ENCODE measurements at regions not wholly inside any gene's neighbourhood (a gene's known extent, or its start where the extent isn't known, plus 50 kb on each side); places are given as distances from the start of the nearest gene placed in this dataset.
"Not testable (repeated sequence)": the region's sequence is repeated elsewhere in the genome, so short reads cannot be mapped to it uniquely, and the experiment has no call there.

DNA sequence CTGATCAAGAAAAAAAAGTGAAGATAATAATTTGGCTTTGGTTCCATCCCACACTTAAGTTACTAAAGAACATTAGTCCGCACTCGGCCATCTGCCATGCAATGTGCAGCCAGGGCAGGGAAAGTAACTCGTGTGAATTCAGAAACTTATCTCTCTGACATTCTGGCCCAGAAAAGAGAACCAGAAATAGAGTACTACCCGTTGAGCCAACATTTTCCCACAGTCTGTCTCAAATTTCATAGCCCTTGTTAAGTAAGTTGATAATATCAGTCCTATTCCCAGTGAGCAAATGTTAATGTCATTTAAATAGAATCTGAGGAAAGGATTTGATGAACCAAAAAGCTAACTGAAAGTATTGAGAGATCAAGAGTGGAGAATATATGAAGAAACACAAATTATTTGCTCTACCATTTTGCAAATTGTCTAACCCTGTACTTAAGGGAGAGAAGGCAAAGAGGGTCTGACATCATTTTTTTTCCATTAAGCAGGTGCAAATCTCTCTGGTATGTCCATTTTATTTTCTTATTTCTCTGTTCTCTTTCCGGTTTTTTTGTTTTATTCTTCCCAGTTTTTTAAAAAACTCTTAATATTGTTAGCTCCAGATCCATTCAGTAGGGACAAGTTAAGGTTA lies 156.3 kb downstream of the NDFIP2 start:
- no peak for DNase-seq

DNA sequence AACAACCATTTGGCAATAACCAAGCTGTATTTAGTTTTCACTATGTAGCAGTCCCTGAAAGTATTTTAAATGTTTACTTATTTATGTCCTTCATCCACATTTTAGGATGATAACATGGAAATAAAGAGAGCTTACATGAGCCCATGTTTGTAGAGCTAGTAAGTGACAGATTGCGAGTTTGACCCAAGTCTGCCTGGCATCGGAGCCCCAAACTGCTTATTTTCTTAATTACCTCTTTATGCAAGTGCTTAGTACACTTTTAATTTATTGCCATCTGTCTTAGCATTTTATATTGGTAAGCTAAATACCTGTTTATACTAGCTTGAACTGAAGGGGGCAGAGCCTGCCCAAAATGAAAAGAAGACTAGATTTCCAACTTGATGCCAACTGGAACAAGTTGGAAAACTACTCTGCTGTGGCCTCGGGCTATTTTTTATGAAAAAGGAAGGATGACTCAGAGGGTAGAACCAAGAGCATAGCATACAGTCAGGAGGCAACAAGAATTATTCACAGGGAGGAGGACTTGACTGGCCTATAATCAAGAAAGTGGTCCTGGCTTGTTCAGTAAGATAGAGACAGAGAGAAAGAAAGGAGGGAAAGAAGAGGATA lies 150.2 kb downstream of the NDFIP2 start:
- no peak for DNase-seq

DNA sequence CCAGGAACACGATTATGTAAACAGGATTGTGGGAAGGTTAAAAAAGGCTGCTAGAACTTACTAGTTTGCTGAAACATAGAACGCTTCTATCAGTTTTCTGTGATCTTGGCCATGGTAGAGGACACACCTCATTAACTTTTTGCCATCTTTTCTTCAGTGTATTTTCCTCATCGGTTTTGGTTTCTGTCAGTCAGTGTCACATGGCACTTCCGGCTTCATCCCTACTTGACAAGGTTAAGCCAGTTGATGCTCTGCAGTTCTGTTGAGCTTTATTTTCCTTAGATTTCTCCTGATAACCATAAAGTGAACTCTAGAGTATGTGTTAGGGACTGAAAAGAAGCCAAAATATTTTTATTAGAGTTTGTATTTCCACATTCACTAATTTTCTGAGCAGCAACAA lies 147.5 kb downstream of the NDFIP2 start:
- DNase-seq = no peak

GRCh38 chr13:79626924-79627323 lies 146.0 kb downstream of the NDFIP2 start:
- no peak for DNase-seq

- DNase-seq = no peak
These were observed 144.6 kb downstream of the NDFIP2 start for GRCh38 chr13:79625517-79625916.

DNA sequence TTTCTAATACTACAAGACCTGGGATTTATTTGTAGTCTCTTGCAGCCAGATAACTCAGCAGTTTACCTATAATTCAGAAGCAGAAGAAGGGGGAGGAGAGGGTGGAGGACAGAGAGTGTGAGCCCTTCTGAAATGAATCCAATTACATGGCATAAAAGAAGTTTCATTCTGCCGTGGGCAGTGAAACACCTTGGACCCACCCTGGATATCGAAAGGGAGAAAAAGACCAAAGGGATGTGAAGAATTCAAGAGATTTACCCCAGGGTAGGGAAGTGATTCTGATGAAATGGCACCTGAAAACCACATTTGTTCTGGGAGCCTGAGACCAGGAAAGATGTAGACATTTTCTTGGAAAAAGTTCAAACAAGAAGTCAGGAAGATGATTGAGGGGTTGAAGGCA lies 140.9 kb downstream of the NDFIP2 start:
- DNase-seq = no peak

DNA sequence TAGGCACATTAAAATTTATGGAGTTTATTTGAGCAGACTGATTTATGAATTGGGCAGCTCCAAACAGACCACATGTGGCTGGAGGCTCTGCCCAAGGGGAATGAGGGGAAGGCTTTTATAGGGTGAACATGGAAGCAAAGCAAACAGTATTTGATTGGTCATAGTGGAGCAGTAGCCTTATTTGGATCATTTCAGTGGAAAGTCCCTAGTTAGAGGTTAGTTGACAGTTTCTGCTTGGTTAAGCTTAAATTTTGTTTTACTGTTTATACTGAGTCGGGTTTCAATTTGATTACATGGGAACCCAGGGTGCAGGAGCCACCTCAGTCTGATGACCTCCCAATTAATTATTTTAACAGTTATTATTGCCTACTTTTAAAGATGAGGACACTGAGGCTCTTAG lies 140.5 kb downstream of the NDFIP2 start:
- DNase-seq = no peak

GRCh38 chr13:79614250-79614918 lies 133.4 kb downstream of the NDFIP2 start:
- DNase-seq = no peak

DNA sequence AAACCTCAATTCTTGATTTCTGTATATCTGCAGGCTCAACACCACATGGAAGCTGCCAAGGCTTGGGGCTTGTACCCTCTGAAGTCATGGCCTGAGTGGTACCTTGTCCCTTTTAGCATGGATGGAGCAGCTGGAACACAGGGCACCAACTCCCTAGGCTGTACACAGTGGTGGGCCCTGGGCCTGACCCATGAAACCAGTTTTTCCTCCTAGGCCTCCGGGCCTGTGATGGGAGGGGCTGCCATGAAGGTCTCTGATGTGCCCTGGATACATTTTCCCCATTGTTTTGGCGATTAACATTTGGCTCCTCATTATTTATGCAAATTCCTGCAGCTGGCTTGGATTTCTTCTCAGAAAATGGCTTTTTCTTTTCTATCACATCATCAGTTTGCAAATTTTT lies 131.6 kb downstream of the NDFIP2 start:
- no peak for DNase-seq

GRCh38 chr13:79607895-79608294 lies 126.9 kb downstream of the NDFIP2 start:
- not testable (repeated sequence) for DNase-seq
